Hepatocyte (in vitro differentiated cells): ENCODE measurements at regions not wholly inside any gene's neighbourhood (a gene's known extent, or its start where the extent isn't known, plus 50 kb on each side); places are given as distances from the start of the nearest gene placed in this dataset.

Experiments
- CTCF ChIP-seq: fragments of 200-600 bp; sonication (generic); IDR thresholded peaks from 2 replicates; pipeline ENCODE4 v1.5.1; 2016; ENCODE audit warnings: antibody characterized with exemption, mild to moderate bottlenecking; ENCODE audit not compliant: poor library complexity
- EZH2 ChIP-seq: fragments of 200-600 bp; sonication (generic); IDR thresholded peaks from 2 replicates; pipeline ENCODE4 v1.6.1; 2016; ENCODE audit warnings: antibody characterized with exemption, mild to moderate bottlenecking, borderline replicate concordance

- TF ChIP-seq CTCF (no peak), EZH2 (no peak)
Measured at GRCh38 chr9:79473704-79474103, 98.1 kb upstream of the TLE4 start.
